RWPE2 (cell line): ENCODE measurements at regions not wholly inside any gene's neighbourhood (a gene's known extent, or its start where the extent isn't known, plus 50 kb on each side); places are given as distances from the start of the nearest gene placed in this dataset.

Experiments
- ATAC-seq: fragments of 200-7000 bp; cut with Tn5 transposase; 3 replicates; pipeline ENCODE4 v1.9.1; 2021; ENCODE audit warnings: low read depth
- DNase-seq: peaks from one replicate; pipeline ENCODE4 v3.0.0-alpha.2; 2020; ENCODE audit warnings: low spot score
- H3K27ac ChIP-seq: fragments of 450-650 bp; 2 replicates; pipeline ENCODE4 v1.5.1; 2017; ENCODE audit warnings: mild to moderate bottlenecking; ENCODE audit not compliant: poor library complexity, severe bottlenecking
- H3K27me3 ChIP-seq: fragments of 250-450 bp; sonication (Bioruptor Pico); 2 replicates; pipeline ENCODE4 v1.5.1; 2021; ENCODE audit warnings: mild to moderate bottlenecking, moderate library complexity; ENCODE audit not compliant: insufficient read depth, poor library complexity, severe bottlenecking
- H3K36me3 ChIP-seq: fragments of 250-450 bp; sonication (Bioruptor Pico); 2 replicates; pipeline ENCODE4 v1.5.1; 2020; ENCODE audit warnings: low read depth, mild to moderate bottlenecking, moderate library complexity
- H3K4me1 ChIP-seq: fragments of 250-450 bp; sonication (Bioruptor Pico); 2 replicates; pipeline ENCODE4 v1.5.1; 2021; ENCODE audit warnings: mild to moderate bottlenecking, moderate library complexity; ENCODE audit not compliant: insufficient read depth, poor library complexity, severe bottlenecking
- H3K4me3 ChIP-seq: fragments of 250-450 bp; sonication (Bioruptor Pico); 2 replicates; pipeline ENCODE4 v1.5.1; 2021; ENCODE audit warnings: mild to moderate bottlenecking, moderate library complexity; ENCODE audit not compliant: severe bottlenecking
- H3K9me3 ChIP-seq: fragments of 250-450 bp; sonication (Bioruptor Pico); 2 replicates; pipeline ENCODE4 v1.5.1; 2021; ENCODE audit warnings: mild to moderate bottlenecking, moderate library complexity; ENCODE audit not compliant: severe bottlenecking
- CTCF ChIP-seq: fragments of 450-650 bp; IDR thresholded peaks from one replicate; pipeline ENCODE4 v1.5.1; 2017; ENCODE audit warnings: mild to moderate bottlenecking, moderate library complexity; ENCODE audit not compliant: poor library complexity, severe bottlenecking

- H3K4me1 ChIP-seq = no peaks in the 10 kb centered on the region
- H3K4me3 ChIP-seq = no peak overlapping the region
- DNase-seq (no peak), ATAC-seq (no peak)
- no peaks in the 10 kb centered on the region for H3K27me3 ChIP-seq
- H3K27ac ChIP-seq = no peak overlapping the region
- no peak for TF ChIP-seq CTCF
- H3K36me3 ChIP-seq = no peaks in the 10 kb centered on the region
- no peaks in the 10 kb centered on the region for H3K9me3 ChIP-seq
These were observed 82.8 kb upstream of the ZNF521 start for GRCh38 chr18:25434745-25435144.

GRCh38 chr18:25433590-25433989 lies 81.6 kb upstream of the ZNF521 start:
- Histone ChIP-seq H3K4me3 (no peak overlapping the region), H3K36me3 (no peaks in the 10 kb centered on the region), H3K27ac (no peak overlapping the region), H3K9me3 (no peaks in the 10 kb centered on the region), H3K4me1 (no peaks in the 10 kb centered on the region), H3K27me3 (no peaks in the 10 kb centered on the region)
- ATAC-seq (no peak), DNase-seq (no peak)
- TF ChIP-seq CTCF = no peak

GRCh38 chr18:25425024-25425423 lies 73.1 kb upstream of the ZNF521 start:
- no peak for DNase-seq
- peaks cover 17% of the 10 kb centered on the region for H3K27me3 ChIP-seq
- H3K4me3 ChIP-seq = no peak overlapping the region
- no peaks in the 10 kb centered on the region for H3K36me3 ChIP-seq
- TF ChIP-seq CTCF = no peak
- ATAC-seq = no peak
- no peaks in the 10 kb centered on the region for H3K4me1 ChIP-seq
- no peaks in the 10 kb centered on the region for H3K9me3 ChIP-seq
- no peak overlapping the region for H3K27ac ChIP-seq

GRCh38 chr18:25423760-25424159 lies 71.8 kb upstream of the ZNF521 start:
- H3K27me3 ChIP-seq = peaks cover 17% of the 10 kb centered on the region
- no peak for DNase-seq
- TF ChIP-seq CTCF = no peak
- ATAC-seq = no peak
- H3K9me3 ChIP-seq = no peaks in the 10 kb centered on the region
- H3K4me1 ChIP-seq = no peaks in the 10 kb centered on the region
- no peak overlapping the region for H3K27ac ChIP-seq
- H3K36me3 ChIP-seq = no peaks in the 10 kb centered on the region
- no peak overlapping the region for H3K4me3 ChIP-seq

- H3K4me3 ChIP-seq = no peak overlapping the region
- no peaks in the 10 kb centered on the region for H3K36me3 ChIP-seq
- no peak for ATAC-seq
- H3K9me3 ChIP-seq = no peaks in the 10 kb centered on the region
- H3K4me1 ChIP-seq = no peaks in the 10 kb centered on the region
- no peak for DNase-seq
- H3K27me3 ChIP-seq = peaks cover 17% of the 10 kb centered on the region
- H3K27ac ChIP-seq = no peak overlapping the region
- TF ChIP-seq CTCF = no peak
These were observed 71.3 kb upstream of the ZNF521 start for GRCh38 chr18:25423267-25423666.
